22Rv1 (cell line): ENCODE measurements at regions not wholly inside any gene's neighbourhood (a gene's known extent, or its start where the extent isn't known, plus 50 kb on each side); places are given as distances from the start of the nearest gene placed in this dataset.

Source experiments
- ZFX ChIP-seq: fragments of 450-650 bp; IDR thresholded peaks from 2 replicates; pipeline ENCODE4 v1.6.1; 2017; ENCODE audit warnings: antibody characterized with exemption, borderline replicate concordance
- TF ChIP-seq, protein P1 (sequence below): fragments of 450-650 bp; IDR thresholded peaks from 2 replicates; pipeline ENCODE4 v1.5.1; 2017; ENCODE audit warnings: mild to moderate bottlenecking

DNA sequence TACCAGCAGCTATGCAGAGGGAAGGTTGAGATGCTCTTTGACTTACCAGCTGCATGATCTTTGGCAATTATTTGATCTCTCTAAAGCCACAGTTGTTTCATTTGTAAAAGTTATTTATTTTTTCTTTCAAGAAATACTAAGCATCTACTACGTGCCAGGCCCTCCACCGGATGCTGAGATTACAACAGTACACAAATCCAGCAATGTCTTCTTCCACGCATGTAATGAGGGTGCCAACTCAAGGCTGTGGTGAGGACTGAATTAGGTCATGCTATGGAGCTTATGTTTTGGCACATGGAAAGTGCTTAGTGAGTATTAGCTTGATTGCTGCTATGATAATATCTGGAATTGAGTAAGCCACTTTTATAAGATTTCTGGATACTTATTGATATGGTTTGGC is 358.2 kb downstream of the IRS2 start:
- TF ChIP-seq, protein P1, sequence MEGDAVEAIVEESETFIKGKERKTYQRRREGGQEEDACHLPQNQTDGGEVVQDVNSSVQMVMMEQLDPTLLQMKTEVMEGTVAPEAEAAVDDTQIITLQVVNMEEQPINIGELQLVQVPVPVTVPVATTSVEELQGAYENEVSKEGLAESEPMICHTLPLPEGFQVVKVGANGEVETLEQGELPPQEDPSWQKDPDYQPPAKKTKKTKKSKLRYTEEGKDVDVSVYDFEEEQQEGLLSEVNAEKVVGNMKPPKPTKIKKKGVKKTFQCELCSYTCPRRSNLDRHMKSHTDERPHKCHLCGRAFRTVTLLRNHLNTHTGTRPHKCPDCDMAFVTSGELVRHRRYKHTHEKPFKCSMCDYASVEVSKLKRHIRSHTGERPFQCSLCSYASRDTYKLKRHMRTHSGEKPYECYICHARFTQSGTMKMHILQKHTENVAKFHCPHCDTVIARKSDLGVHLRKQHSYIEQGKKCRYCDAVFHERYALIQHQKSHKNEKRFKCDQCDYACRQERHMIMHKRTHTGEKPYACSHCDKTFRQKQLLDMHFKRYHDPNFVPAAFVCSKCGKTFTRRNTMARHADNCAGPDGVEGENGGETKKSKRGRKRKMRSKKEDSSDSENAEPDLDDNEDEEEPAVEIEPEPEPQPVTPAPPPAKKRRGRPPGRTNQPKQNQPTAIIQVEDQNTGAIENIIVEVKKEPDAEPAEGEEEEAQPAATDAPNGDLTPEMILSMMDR = no peak
- TF ChIP-seq ZFX = no peak
